ENCODE measurements at regions not wholly inside any gene's neighbourhood (a gene's known extent, or its start where the extent isn't known, plus 50 kb on each side); places are given as distances from the start of the nearest gene placed in this dataset.

GRCh38 chr4:64533637-64534036 lies 124.4 kb upstream of the TECRL start:
- H3K4me3 ChIP-seq (replicated peaks; ENCODE audit: low read depth, low read length): no peak overlapping the region
- no peak for TF ChIP-seq CTCF (IDR thresholded peaks at IDR 0.05; ENCODE audit: low read depth, low read length, missing control alignments)
- no peak for DNase-seq (ENCODE audit: extremely low read depth, low read depth)

GRCh38 chr4:64533159-64533558 lies 123.9 kb upstream of the TECRL start:
- TF ChIP-seq CTCF (IDR thresholded peaks at IDR 0.05; ENCODE audit: low read depth, low read length, missing control alignments): no peak
- no peak overlapping the region for H3K4me3 ChIP-seq (replicated peaks; ENCODE audit: low read depth, low read length)
- no peak for DNase-seq (ENCODE audit: extremely low read depth, low read depth)

GRCh38 chr4:64520421-64520820 lies 111.2 kb upstream of the TECRL start:
- H3K4me3 ChIP-seq (replicated peaks; ENCODE audit: low read depth, low read length): no peak overlapping the region
- DNase-seq (ENCODE audit: extremely low read depth, low read depth): no peak
- TF ChIP-seq CTCF (IDR thresholded peaks at IDR 0.05; ENCODE audit: low read depth, low read length, missing control alignments): no peak

- H3K4me3 ChIP-seq (replicated peaks; ENCODE audit: low read depth, low read length): no peak overlapping the region
- TF ChIP-seq CTCF (IDR thresholded peaks at IDR 0.05; ENCODE audit: low read depth, low read length, missing control alignments): no peak
- DNase-seq (ENCODE audit: extremely low read depth, low read depth): no peak
Measured at GRCh38 chr4:64518600-64518999, 109.3 kb upstream of the TECRL start.

GRCh38 chr4:64516176-64516575 lies 106.9 kb upstream of the TECRL start:
- no peak for TF ChIP-seq CTCF (IDR thresholded peaks at IDR 0.05; ENCODE audit: low read depth, low read length, missing control alignments)

GRCh38 chr4:64508089-64508488 lies 98.8 kb upstream of the TECRL start:
- DNase-seq (ENCODE audit: extremely low read depth, low read depth): no peak
- H3K4me3 ChIP-seq (replicated peaks; ENCODE audit: low read depth, low read length): no peak overlapping the region
- TF ChIP-seq CTCF (IDR thresholded peaks at IDR 0.05; ENCODE audit: low read depth, low read length, missing control alignments): no peak

More at GRCh38 chr4:64516176-64516575, 106.9 kb upstream of the TECRL start:
- no peak overlapping the region for H3K4me3 ChIP-seq (replicated peaks; ENCODE audit: low read depth, low read length)
- no peak for DNase-seq (ENCODE audit: extremely low read depth, low read depth)

GRCh38 chr4:64503945-64504675 lies 94.9 kb upstream of the TECRL start:
- TF ChIP-seq CTCF (IDR thresholded peaks at IDR 0.05; ENCODE audit: low read depth, low read length, missing control alignments): no peak
- no peak overlapping the region for H3K4me3 ChIP-seq (replicated peaks; ENCODE audit: low read depth, low read length)
- DNase-seq (ENCODE audit: extremely low read depth, low read depth): no peak
